MM.1S (cell line): ENCODE measurements at regions not wholly inside any gene's neighbourhood (a gene's known extent, or its start where the extent isn't known, plus 50 kb on each side); places are given as distances from the start of the nearest gene placed in this dataset.

ENCODE experiments used
- EZH2phosphoT487 ChIP-seq: fragments of 300-600 bp; sonication (generic); IDR thresholded peaks from 2 replicates; pipeline ENCODE4 v1.6.1; 2018; ENCODE audit warnings: antibody characterized with exemption, low read length
- TF ChIP-seq, protein P1 (sequence below): fragments of 300-600 bp; sonication (generic); IDR thresholded peaks from 2 replicates; pipeline ENCODE4 v1.5.1; 2016; ENCODE audit warnings: antibody characterized with exemption, low read length, mixed read lengths

DNA sequence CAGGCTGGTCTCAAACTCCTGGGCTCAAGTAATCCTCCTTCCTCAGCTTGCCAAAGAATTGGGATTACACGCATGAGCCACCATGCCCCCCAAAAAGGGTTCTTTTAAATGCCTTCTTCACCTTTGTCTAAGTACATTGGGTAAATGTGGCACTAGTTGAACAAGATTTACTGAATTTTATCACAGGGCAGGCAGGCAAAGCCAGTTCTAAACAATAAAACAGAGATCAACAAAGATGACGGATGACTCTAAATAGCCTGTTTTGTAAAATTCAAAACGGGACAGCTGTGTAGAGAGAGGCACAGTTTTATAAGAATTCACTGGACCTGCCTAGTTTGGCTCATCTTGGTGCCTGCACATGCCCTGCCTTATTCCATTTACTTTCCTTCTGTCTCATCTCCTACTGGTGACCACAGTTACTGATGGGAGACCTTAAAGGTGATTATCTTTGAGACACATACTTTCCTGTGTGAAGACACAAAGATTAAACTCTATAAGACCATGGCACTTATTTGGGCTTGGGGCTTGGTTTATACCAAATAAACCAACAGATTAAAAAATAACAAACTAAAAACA is 149.6 kb upstream of the DMRT1 start:
- TF ChIP-seq, protein P1, sequence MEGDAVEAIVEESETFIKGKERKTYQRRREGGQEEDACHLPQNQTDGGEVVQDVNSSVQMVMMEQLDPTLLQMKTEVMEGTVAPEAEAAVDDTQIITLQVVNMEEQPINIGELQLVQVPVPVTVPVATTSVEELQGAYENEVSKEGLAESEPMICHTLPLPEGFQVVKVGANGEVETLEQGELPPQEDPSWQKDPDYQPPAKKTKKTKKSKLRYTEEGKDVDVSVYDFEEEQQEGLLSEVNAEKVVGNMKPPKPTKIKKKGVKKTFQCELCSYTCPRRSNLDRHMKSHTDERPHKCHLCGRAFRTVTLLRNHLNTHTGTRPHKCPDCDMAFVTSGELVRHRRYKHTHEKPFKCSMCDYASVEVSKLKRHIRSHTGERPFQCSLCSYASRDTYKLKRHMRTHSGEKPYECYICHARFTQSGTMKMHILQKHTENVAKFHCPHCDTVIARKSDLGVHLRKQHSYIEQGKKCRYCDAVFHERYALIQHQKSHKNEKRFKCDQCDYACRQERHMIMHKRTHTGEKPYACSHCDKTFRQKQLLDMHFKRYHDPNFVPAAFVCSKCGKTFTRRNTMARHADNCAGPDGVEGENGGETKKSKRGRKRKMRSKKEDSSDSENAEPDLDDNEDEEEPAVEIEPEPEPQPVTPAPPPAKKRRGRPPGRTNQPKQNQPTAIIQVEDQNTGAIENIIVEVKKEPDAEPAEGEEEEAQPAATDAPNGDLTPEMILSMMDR, result no peak
- no peak for TF ChIP-seq EZH2phosphoT487
